ENCODE measurements at regions not wholly inside any gene's neighbourhood (a gene's known extent, or its start where the extent isn't known, plus 50 kb on each side); places are given as distances from the start of the nearest gene placed in this dataset.

- Histone ChIP-seq H3K9me3 (ENCODE audit: control insufficient read depth, insufficient read depth, low read depth, low read length) (no peaks in the 10 kb centered on the region), H3K36me3 (ENCODE audit: control insufficient read depth in 2 of 2, insufficient read depth in 1 of 2, low read length in 2 of 2) (no peaks in the 10 kb centered on the region), H3K4me3 (ENCODE audit: low read depth, low read length) (no peak overlapping the region), H3K27ac (ENCODE audit: extremely low read depth, low read depth, low read length) (no peak overlapping the region), H3K4me1 (ENCODE audit: control insufficient read depth, insufficient read depth, low read length) (no peaks in the 10 kb centered on the region)
- ChIA-PET CTCF (interaction anchor here (1.2 kb wide), 1 partner anchor 1285 kb away, joined by 3 read pairs; no protein-coding TSS in a partner anchor), POLR2A (no interaction called here)
- no peak for TF ChIP-seq ZFP69B (tag by site-specific recombination; IDR thresholded peaks at IDR 0.05)
- TF ChIP-seq ZNF175 (tag by site-specific recombination; IDR thresholded peaks at IDR 0.05) = no peak
These were observed 818.4 kb upstream of the CDH2 start for GRCh38 chr18:28995319-28995718.

DNA sequence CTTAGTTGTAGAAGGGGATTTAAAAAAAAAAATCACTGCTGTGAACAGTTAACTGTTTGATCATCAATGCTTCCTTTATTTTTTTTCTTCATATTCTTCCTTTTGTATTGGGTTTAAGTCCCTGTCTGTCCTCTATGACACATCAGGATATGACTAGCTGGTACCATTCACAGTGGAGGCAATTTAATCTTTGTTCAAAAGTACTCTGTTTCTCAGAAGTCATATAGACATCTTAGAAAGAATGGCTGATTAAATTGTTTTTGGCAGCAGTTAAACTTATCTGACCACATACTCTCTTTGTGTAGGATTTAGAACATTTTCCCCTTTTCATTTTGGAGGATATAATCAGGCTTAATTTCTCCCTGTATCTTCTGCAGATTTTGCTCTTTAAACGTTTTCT, 807.8 kb upstream of the CDH2 start:
- ChIA-PET POLR2A (no interaction called here), CTCF (interaction anchor here (0.6 to 1.1 kb wide), 4 partner anchors 22 to 1097 kb away, joined by 3 to 8 read pairs (median 4); no protein-coding TSS in a partner anchor)
- Histone ChIP-seq H3K9me3 (ENCODE audit: control insufficient read depth, insufficient read depth, low read depth, low read length) (no peaks in the 10 kb centered on the region), H3K27ac (ENCODE audit: extremely low read depth, low read depth, low read length) (no peak overlapping the region), H3K4me3 (ENCODE audit: low read depth, low read length) (no peak overlapping the region), H3K36me3 (ENCODE audit: control insufficient read depth in 2 of 2, insufficient read depth in 1 of 2, low read length in 2 of 2) (no peaks in the 10 kb centered on the region), H3K4me1 (ENCODE audit: control insufficient read depth, insufficient read depth, low read length) (no peaks in the 10 kb centered on the region)
- TF ChIP-seq SCRT1 (tag by site-specific recombination; IDR thresholded peaks at IDR 0.05; ENCODE audit: borderline replicate concordance) (no peak), ZNF514 (tag by site-specific recombination; IDR thresholded peaks at IDR 0.05) (no peak), ZBTB49 (tag by site-specific recombination; IDR thresholded peaks at IDR 0.05; ENCODE audit: low read depth) (no peak), ZNF140 (tag by site-specific recombination; IDR thresholded peaks at IDR 0.05) (no peak), FEZF1 (tag by site-specific recombination; IDR thresholded peaks at IDR 0.05) (no peak), ZNF560 (tag by site-specific recombination; IDR thresholded peaks at IDR 0.05; ENCODE audit: borderline replicate concordance) (no peak), ZNF169 (tag by site-specific recombination; IDR thresholded peaks at IDR 0.05) (no peak), ZNF211 (tag by site-specific recombination; IDR thresholded peaks at IDR 0.05; ENCODE audit: low read depth) (no peak), RBAK (tag by site-specific recombination; IDR thresholded peaks at IDR 0.05) (no peak), ZNF561 (tag by site-specific recombination; IDR thresholded peaks at IDR 0.05; ENCODE audit: borderline replicate concordance) (no peak), IKZF3 (tag by site-specific recombination; IDR thresholded peaks at IDR 0.05) (no peak), ZNF558 (tag by site-specific recombination; IDR thresholded peaks at IDR 0.05) (no peak), ZNF202 (tag by site-specific recombination; IDR thresholded peaks at IDR 0.05; ENCODE audit: borderline replicate concordance) (no peak), GFI1B (tag by site-specific recombination; IDR thresholded peaks at IDR 0.05) (no peak), ELK4 (IDR thresholded peaks at IDR 0.05; ENCODE audit: borderline replicate concordance, low read depth, low read length) (no peak)
- TF ChIP-seq, protein P1, sequence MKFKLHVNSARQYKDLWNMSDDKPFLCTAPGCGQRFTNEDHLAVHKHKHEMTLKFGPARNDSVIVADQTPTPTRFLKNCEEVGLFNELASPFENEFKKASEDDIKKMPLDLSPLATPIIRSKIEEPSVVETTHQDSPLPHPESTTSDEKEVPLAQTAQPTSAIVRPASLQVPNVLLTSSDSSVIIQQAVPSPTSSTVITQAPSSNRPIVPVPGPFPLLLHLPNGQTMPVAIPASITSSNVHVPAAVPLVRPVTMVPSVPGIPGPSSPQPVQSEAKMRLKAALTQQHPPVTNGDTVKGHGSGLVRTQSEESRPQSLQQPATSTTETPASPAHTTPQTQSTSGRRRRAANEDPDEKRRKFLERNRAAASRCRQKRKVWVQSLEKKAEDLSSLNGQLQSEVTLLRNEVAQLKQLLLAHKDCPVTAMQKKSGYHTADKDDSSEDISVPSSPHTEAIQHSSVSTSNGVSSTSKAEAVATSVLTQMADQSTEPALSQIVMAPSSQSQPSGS (tag by site-specific recombination; IDR thresholded peaks at IDR 0.05; ENCODE audit: low read depth) = no peak

DNA sequence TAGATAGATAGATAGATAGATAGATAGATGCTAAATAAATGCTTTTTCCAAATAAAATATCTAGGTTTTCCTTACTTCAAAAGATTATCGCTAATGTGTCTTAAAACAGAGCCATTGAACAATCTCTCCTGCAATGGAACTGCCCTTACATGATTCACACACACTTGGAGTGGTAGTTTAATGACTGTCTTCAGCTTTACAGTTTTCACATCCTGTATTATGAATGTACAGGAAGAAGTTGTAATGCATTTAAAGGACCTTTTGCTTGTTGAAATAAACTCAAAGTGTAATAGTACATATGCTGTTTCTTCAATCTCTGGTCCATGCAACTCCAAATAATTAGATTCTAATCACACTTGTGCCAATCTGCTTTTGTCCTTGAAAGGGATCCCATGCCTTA, 797.6 kb upstream of the CDH2 start:
- Histone ChIP-seq H3K9me3 (ENCODE audit: control insufficient read depth, insufficient read depth, low read depth, low read length) (no peaks in the 10 kb centered on the region), H3K36me3 (ENCODE audit: control insufficient read depth in 2 of 2, insufficient read depth in 1 of 2, low read length in 2 of 2) (no peaks in the 10 kb centered on the region), H3K4me1 (ENCODE audit: control insufficient read depth, insufficient read depth, low read length) (no peaks in the 10 kb centered on the region), H3K27ac (ENCODE audit: extremely low read depth, low read depth, low read length) (no peak overlapping the region), H3K4me3 (ENCODE audit: low read depth, low read length) (no peak overlapping the region)
- no peak for TF ChIP-seq ZNF146 (tag by site-specific recombination; IDR thresholded peaks at IDR 0.05)
- no peak for TF ChIP-seq ZNF600 (tag by site-specific recombination; IDR thresholded peaks at IDR 0.05)
- TF ChIP-seq GLI4 (tag by site-specific recombination; IDR thresholded peaks at IDR 0.05) = no peak
- TF ChIP-seq ZNF341 (tag by site-specific recombination; IDR thresholded peaks at IDR 0.05; ENCODE audit: low read depth) = no peak
- POLR2A ChIA-PET = no interaction called here
- CTCF ChIA-PET = no interaction called here
